ENCODE measurements at regions not wholly inside any gene's neighbourhood (a gene's known extent, or its start where the extent isn't known, plus 50 kb on each side); places are given as distances from the start of the nearest gene placed in this dataset.

DNA sequence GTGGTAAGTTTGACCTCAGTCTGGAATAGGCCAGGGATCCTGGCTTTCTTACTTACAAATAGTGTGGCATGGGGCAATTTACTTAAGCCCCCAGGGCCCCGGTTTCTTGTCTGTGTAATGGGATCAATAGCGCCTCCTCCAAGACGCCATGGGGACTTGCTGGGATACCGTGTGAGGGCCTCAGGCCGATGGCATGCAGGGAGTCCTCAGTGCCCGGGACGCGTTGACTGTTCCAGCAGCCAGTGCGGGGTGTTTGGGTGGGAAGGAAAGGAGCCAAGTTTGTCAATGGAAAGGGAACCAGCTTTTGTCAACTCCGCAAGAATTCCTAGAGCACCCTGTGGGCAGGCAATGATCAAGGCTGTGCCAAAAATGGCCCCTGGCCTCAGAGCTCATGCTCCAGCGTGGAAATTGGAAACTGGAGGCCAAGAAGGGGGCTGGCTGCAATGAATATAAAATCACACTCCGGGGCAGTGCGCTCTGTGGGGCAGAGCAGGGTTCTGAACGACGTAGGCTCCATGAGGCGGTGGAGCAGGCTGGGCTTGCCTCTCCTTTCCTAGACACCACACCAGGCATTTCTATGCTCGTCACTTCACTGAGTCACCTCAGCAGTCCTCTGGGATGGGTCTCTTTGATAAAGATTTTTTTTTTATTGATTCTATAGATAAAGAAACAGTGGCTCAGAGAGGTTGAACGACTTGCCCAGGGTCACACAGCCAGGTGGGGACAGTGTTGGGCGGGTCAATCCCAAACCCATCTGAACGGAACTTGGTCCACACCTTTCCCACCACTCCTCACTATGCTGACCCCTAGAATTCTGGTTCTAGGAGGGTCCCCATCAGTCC lies 56.7 kb upstream of the ASAP2 start:
- no peak for TF ChIP-seq POLR2AphosphoS5 (IDR thresholded peaks at IDR 0.05; ENCODE audit: insufficient read depth, low read depth, low read length)
- TF ChIP-seq GATA2 (IDR thresholded peaks at IDR 0.05; ENCODE audit: insufficient read depth, insufficient read length, low read depth, low read length) = no peak
- TF ChIP-seq, protein P1, sequence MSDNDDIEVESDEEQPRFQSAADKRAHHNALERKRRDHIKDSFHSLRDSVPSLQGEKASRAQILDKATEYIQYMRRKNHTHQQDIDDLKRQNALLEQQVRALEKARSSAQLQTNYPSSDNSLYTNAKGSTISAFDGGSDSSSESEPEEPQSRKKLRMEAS (IDR thresholded peaks at IDR 0.05; ENCODE audit: insufficient read depth, insufficient read length) = no peak
- TF ChIP-seq FOS (IDR thresholded peaks at IDR 0.05; ENCODE audit: borderline replicate concordance, insufficient read depth, low read length) = no peak
- TF ChIP-seq POLR2A (IDR thresholded peaks at IDR 0.05; ENCODE audit: low read depth, low read length) = no peak
- TF ChIP-seq EZH2 (IDR thresholded peaks at IDR 0.05; ENCODE audit: borderline replicate concordance, low read depth, low read length, severe bottlenecking) = no peak
- Histone ChIP-seq H3K4me3 (replicated peaks in 1 of 3; ENCODE audit: insufficient read depth in 1 of 3, low read depth in 1 of 3, low read length in 3 of 3) (no peak overlapping the region), H3K79me2 (ENCODE audit: control insufficient read depth, insufficient read depth, low read length) (no peaks in the 10 kb centered on the region), H3K4me2 (ENCODE audit: insufficient read depth, low read length) (no peak overlapping the region), H3K9me1 (replicated peaks; ENCODE audit: control insufficient read depth, extremely low read depth, insufficient read depth, low read length) (no peaks in the 10 kb centered on the region), H3K4me1 (ENCODE audit: control insufficient read depth, extremely low read depth, insufficient read depth, low read length) (no peaks in the 10 kb centered on the region), H2AFZ (ENCODE audit: low read depth, low read length) (no peak overlapping the region), H3K27me3 (ENCODE audit: control insufficient read depth in 2 of 2, insufficient read depth in 2 of 2, low read length in 2 of 2) (no peaks in the 10 kb centered on the region), H3K9me3 (replicated peaks; ENCODE audit: control insufficient read depth, insufficient read depth, low read length) (no peaks in the 10 kb centered on the region), H3K27ac (ENCODE audit: insufficient read depth, low read depth, low read length) (no peak overlapping the region), H3K9ac (replicated peaks; ENCODE audit: extremely low read depth, insufficient read depth, low read length) (no peak overlapping the region), H4K20me1 (replicated peaks; ENCODE audit: control insufficient read depth, extremely low read depth, insufficient read depth, low read length) (no peaks in the 10 kb centered on the region), H3K36me3 (ENCODE audit: control insufficient read depth in 2 of 2, extremely low read depth in 1 of 2, insufficient read depth in 2 of 2, low read length in 2 of 2) (no peaks in the 10 kb centered on the region)
- dilution Hi-C loops (cut with MboI; ENCODE audit: extremely low pct_ligation_motif_present, low sequenced_read_pairs) = loop anchor here (25.0 kb wide), 1 partner anchor 212 kb away; no protein-coding TSS in a partner anchor
- ChIA-PET CTCF (no interaction called here), POLR2A (no interaction called here)
- DNase-seq (ENCODE audit: low read depth, low spot score) = no peak
- BruUV-seq (replicated peaks) = no TSS peak
- no peak for FAIRE-seq
- intact Hi-C loops (cut with micrococcal nuclease) = loop anchor here (1.0 kb wide), 1 partner anchor 25 kb away; no protein-coding TSS in a partner anchor

DNA sequence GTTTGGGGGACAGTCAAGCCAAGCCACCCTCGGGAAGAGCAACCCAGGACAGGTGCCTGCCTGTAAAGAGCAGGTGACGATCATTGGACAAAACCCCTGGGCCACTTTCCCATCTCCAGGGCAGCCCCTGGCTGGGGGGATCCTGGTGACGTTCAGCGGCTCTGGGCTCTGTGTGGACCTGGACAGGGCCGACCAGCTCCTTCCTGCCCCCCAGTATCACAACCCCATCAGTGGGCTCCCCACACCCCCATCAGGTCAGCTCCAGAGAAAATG lies 57.3 kb upstream of the ASAP2 start:
- H2AFZ ChIP-seq (ENCODE audit: low read depth, low read length) = no peak overlapping the region
- no peak overlapping the region for H3K4me3 ChIP-seq (replicated peaks in 1 of 3; ENCODE audit: insufficient read depth in 1 of 3, low read depth in 1 of 3, low read length in 3 of 3)
- dilution Hi-C loops (cut with MboI; ENCODE audit: extremely low pct_ligation_motif_present, low sequenced_read_pairs) (no loop called here), intact Hi-C loops (cut with micrococcal nuclease) (loop anchor here (1.0 kb wide), 1 partner anchor 26 kb away; no protein-coding TSS in a partner anchor)
- no peaks in the 10 kb centered on the region for H4K20me1 ChIP-seq (replicated peaks; ENCODE audit: control insufficient read depth, extremely low read depth, insufficient read depth, low read length)
- DNase-seq (ENCODE audit: low read depth, low spot score) = no peak
- no peaks in the 10 kb centered on the region for H3K27me3 ChIP-seq (ENCODE audit: control insufficient read depth in 2 of 2, insufficient read depth in 2 of 2, low read length in 2 of 2)
- no peak overlapping the region for H3K9ac ChIP-seq (replicated peaks; ENCODE audit: extremely low read depth, insufficient read depth, low read length)
- H3K4me1 ChIP-seq (ENCODE audit: control insufficient read depth, extremely low read depth, insufficient read depth, low read length) = no peaks in the 10 kb centered on the region
- no peaks in the 10 kb centered on the region for H3K79me2 ChIP-seq (ENCODE audit: control insufficient read depth, insufficient read depth, low read length)
- H3K9me3 ChIP-seq (replicated peaks; ENCODE audit: control insufficient read depth, insufficient read depth, low read length) = no peaks in the 10 kb centered on the region
- H3K4me2 ChIP-seq (ENCODE audit: insufficient read depth, low read length) = no peak overlapping the region
- ChIA-PET CTCF (no interaction called here), POLR2A (no interaction called here)
- H3K27ac ChIP-seq (ENCODE audit: insufficient read depth, low read depth, low read length) = no peak overlapping the region
- no peak for FAIRE-seq
- H3K9me1 ChIP-seq (replicated peaks; ENCODE audit: control insufficient read depth, extremely low read depth, insufficient read depth, low read length) = no peaks in the 10 kb centered on the region
- no peaks in the 10 kb centered on the region for H3K36me3 ChIP-seq (ENCODE audit: control insufficient read depth in 2 of 2, extremely low read depth in 1 of 2, insufficient read depth in 2 of 2, low read length in 2 of 2)
- BruUV-seq (replicated peaks) = no TSS peak
- TF ChIP-seq, protein P1 (IDR thresholded peaks at IDR 0.05; ENCODE audit: insufficient read depth, insufficient read length) = no peak
